GM23338 (cell line): ENCODE measurements at regions not wholly inside any gene's neighbourhood (a gene's known extent, or its start where the extent isn't known, plus 50 kb on each side); places are given as distances from the start of the nearest gene placed in this dataset.
"Not testable (repeated sequence)": the region's sequence is repeated elsewhere in the genome, so short reads cannot be mapped to it uniquely, and the experiment has no call there.

Experiments
- EZH2 ChIP-seq: fragments of 200-600 bp; sonication (generic); IDR thresholded peaks from one replicate; pipeline ENCODE4 v1.8.0; 2017; ENCODE audit warnings: antibody characterized with exemption, mild to moderate bottlenecking, low read depth; ENCODE audit not compliant: unreplicated experiment
- EZH2phosphoT487 ChIP-seq: fragments of 200-600 bp; sonication (generic); IDR thresholded peaks from one replicate; pipeline ENCODE4 v1.8.1; 2018; ENCODE audit warnings: antibody characterized with exemption; ENCODE audit not compliant: unreplicated experiment
- NANOG ChIP-seq: IDR thresholded peaks from 2 replicates; pipeline ENCODE4 v1.6.1; 2016; ENCODE audit warnings: antibody characterized with exemption, borderline replicate concordance
- POLR2AphosphoS5 ChIP-seq: IDR thresholded peaks from 2 replicates; pipeline ENCODE4 v1.6.1; 2016; ENCODE audit warnings: antibody characterized with exemption, low read depth
- ZNF114 ChIP-seq: fragments of 250-450 bp; sonication (Bioruptor Pico); IDR thresholded peaks from 2 replicates; pipeline ENCODE4 v1.5.0; 2020; ENCODE audit warnings: mild to moderate bottlenecking, moderate library complexity
- TF ChIP-seq, protein P1 (sequence below), 2 experiments: fragments of 200-600 bp in 1 of 2; sonication (generic) in 1 of 2; conservative IDR thresholded peaks; 2 replicates each; pipeline versions ENCODE4 v1.5.1 to v1.6.1; 2016 to 2017; ENCODE audit warnings: antibody characterized with exemption in 2 of 2, low read depth in 2 of 2, mild to moderate bottlenecking in 2 of 2, moderate library complexity in 1 of 2
- TF ChIP-seq, protein P2 (sequence below): IDR thresholded peaks from one replicate; pipeline ENCODE4 v1.6.1; 2018; ENCODE audit warnings: antibody characterized with exemption; ENCODE audit not compliant: unreplicated experiment
- TF ChIP-seq, protein P3 (sequence below): fragments of 250-450 bp; sonication (Bioruptor Pico); IDR thresholded peaks from 2 replicates; pipeline ENCODE4 v1.5.0; 2020; ENCODE audit warnings: mild to moderate bottlenecking, moderate library complexity

DNA sequence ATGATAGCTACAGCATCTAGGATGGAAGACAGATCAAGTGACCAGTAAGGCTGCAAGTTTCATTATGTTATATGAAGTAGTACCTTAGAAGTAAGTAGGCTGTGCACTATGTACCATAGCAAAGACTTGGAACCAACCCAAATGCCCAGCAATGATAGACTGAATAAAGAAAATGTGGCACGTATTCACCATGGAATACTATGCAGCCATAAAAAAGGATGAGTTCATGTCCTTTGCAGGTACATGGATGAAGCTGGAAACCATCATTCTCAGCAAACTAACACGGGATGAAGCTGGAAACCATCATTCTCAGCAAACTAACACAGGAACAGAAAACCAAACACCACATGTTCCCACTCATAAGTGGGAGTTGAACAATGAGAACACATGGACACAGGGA is 122.9 kb upstream of the DAP start:
- TF ChIP-seq, protein P1, sequence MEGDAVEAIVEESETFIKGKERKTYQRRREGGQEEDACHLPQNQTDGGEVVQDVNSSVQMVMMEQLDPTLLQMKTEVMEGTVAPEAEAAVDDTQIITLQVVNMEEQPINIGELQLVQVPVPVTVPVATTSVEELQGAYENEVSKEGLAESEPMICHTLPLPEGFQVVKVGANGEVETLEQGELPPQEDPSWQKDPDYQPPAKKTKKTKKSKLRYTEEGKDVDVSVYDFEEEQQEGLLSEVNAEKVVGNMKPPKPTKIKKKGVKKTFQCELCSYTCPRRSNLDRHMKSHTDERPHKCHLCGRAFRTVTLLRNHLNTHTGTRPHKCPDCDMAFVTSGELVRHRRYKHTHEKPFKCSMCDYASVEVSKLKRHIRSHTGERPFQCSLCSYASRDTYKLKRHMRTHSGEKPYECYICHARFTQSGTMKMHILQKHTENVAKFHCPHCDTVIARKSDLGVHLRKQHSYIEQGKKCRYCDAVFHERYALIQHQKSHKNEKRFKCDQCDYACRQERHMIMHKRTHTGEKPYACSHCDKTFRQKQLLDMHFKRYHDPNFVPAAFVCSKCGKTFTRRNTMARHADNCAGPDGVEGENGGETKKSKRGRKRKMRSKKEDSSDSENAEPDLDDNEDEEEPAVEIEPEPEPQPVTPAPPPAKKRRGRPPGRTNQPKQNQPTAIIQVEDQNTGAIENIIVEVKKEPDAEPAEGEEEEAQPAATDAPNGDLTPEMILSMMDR (conservative IDR thresholded peaks at IDR 0.05; ENCODE audit: low read depth in 2 of 2), result not testable (repeated sequence)
- TF ChIP-seq ZNF114, POLR2AphosphoS5, EZH2, EZH2phosphoT487, NANOG: not testable (repeated sequence)
- TF ChIP-seq, protein P2, sequence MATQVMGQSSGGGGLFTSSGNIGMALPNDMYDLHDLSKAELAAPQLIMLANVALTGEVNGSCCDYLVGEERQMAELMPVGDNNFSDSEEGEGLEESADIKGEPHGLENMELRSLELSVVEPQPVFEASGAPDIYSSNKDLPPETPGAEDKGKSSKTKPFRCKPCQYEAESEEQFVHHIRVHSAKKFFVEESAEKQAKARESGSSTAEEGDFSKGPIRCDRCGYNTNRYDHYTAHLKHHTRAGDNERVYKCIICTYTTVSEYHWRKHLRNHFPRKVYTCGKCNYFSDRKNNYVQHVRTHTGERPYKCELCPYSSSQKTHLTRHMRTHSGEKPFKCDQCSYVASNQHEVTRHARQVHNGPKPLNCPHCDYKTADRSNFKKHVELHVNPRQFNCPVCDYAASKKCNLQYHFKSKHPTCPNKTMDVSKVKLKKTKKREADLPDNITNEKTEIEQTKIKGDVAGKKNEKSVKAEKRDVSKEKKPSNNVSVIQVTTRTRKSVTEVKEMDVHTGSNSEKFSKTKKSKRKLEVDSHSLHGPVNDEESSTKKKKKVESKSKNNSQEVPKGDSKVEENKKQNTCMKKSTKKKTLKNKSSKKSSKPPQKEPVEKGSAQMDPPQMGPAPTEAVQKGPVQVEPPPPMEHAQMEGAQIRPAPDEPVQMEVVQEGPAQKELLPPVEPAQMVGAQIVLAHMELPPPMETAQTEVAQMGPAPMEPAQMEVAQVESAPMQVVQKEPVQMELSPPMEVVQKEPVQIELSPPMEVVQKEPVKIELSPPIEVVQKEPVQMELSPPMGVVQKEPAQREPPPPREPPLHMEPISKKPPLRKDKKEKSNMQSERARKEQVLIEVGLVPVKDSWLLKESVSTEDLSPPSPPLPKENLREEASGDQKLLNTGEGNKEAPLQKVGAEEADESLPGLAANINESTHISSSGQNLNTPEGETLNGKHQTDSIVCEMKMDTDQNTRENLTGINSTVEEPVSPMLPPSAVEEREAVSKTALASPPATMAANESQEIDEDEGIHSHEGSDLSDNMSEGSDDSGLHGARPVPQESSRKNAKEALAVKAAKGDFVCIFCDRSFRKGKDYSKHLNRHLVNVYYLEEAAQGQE, result not testable (repeated sequence)
- TF ChIP-seq, protein P3, sequence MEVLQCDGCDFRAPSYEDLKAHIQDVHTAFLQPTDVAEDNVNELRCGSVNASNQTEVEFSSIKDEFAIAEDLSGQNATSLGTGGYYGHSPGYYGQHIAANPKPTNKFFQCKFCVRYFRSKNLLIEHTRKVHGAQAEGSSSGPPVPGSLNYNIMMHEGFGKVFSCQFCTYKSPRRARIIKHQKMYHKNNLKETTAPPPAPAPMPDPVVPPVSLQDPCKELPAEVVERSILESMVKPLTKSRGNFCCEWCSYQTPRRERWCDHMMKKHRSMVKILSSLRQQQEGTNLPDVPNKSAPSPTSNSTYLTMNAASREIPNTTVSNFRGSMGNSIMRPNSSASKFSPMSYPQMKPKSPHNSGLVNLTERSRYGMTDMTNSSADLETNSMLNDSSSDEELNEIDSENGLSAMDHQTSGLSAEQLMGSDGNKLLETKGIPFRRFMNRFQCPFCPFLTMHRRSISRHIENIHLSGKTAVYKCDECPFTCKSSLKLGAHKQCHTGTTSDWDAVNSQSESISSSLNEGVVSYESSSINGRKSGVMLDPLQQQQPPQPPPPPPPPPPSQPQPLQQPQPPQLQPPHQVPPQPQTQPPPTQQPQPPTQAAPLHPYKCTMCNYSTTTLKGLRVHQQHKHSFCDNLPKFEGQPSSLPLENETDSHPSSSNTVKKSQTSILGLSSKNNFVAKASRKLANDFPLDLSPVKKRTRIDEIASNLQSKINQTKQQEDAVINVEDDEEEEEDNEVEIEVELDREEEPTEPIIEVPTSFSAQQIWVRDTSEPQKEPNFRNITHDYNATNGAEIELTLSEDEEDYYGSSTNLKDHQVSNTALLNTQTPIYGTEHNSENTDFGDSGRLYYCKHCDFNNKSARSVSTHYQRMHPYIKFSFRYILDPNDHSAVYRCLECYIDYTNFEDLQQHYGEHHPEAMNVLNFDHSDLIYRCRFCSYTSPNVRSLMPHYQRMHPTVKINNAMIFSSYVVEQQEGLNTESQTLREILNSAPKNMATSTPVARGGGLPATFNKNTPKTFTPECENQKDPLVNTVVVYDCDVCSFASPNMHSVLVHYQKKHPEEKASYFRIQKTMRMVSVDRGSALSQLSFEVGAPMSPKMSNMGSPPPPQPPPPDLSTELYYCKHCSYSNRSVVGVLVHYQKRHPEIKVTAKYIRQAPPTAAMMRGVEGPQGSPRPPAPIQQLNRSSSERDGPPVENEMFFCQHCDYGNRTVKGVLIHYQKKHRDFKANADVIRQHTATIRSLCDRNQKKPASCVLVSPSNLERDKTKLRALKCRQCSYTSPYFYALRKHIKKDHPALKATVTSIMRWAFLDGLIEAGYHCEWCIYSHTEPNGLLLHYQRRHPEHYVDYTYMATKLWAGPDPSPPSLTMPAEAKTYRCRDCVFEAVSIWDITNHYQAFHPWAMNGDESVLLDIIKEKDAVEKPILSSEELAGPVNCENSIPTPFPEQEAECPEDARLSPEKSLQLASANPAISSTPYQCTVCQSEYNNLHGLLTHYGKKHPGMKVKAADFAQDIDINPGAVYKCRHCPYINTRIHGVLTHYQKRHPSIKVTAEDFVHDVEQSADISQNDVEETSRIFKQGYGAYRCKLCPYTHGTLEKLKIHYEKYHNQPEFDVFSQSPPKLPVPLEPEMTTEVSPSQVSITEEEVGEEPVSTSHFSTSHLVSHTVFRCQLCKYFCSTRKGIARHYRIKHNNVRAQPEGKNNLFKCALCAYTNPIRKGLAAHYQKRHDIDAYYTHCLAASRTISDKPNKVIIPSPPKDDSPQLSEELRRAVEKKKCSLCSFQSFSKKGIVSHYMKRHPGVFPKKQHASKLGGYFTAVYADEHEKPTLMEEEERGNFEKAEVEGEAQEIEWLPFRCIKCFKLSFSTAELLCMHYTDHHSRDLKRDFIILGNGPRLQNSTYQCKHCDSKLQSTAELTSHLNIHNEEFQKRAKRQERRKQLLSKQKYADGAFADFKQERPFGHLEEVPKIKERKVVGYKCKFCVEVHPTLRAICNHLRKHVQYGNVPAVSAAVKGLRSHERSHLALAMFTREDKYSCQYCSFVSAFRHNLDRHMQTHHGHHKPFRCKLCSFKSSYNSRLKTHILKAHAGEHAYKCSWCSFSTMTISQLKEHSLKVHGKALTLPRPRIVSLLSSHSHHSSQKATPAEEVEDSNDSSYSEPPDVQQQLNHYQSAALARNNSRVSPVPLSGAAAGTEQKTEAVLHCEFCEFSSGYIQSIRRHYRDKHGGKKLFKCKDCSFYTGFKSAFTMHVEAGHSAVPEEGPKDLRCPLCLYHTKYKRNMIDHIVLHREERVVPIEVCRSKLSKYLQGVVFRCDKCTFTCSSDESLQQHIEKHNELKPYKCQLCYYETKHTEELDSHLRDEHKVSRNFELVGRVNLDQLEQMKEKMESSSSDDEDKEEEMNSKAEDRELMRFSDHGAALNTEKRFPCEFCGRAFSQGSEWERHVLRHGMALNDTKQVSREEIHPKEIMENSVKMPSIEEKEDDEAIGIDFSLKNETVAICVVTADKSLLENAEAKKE (CRISPR knock-in tag), result not testable (repeated sequence)
